ENCODE measurements at regions not wholly inside any gene's neighbourhood (a gene's known extent, or its start where the extent isn't known, plus 50 kb on each side); places are given as distances from the start of the nearest gene placed in this dataset.

- TF ChIP-seq, protein P1, sequence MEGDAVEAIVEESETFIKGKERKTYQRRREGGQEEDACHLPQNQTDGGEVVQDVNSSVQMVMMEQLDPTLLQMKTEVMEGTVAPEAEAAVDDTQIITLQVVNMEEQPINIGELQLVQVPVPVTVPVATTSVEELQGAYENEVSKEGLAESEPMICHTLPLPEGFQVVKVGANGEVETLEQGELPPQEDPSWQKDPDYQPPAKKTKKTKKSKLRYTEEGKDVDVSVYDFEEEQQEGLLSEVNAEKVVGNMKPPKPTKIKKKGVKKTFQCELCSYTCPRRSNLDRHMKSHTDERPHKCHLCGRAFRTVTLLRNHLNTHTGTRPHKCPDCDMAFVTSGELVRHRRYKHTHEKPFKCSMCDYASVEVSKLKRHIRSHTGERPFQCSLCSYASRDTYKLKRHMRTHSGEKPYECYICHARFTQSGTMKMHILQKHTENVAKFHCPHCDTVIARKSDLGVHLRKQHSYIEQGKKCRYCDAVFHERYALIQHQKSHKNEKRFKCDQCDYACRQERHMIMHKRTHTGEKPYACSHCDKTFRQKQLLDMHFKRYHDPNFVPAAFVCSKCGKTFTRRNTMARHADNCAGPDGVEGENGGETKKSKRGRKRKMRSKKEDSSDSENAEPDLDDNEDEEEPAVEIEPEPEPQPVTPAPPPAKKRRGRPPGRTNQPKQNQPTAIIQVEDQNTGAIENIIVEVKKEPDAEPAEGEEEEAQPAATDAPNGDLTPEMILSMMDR (IDR thresholded peaks at IDR 0.05; ENCODE audit: insufficient read depth, low read depth, low read length) = no peak
- no peak for TF ChIP-seq EZH2 (IDR thresholded peaks at IDR 0.05; ENCODE audit: insufficient read depth, low read length)
These were observed 287.0 kb upstream of the RSPO3 start for GRCh38 chr6:126831461-126831860.
